ENCODE measurements at regions not wholly inside any gene's neighbourhood (a gene's known extent, or its start where the extent isn't known, plus 50 kb on each side); places are given as distances from the start of the nearest gene placed in this dataset.
"Not testable (repeated sequence)": the region's sequence is repeated elsewhere in the genome, so short reads cannot be mapped to it uniquely, and the experiment has no call there.

GRCh38 chr3:27643355-27643754 lies 78.8 kb downstream of the EOMES start:
- no peak overlapping the region for H3K27ac ChIP-seq (ENCODE audit: low read depth, low read length)
- H3K9me3 ChIP-seq (ENCODE audit: control insufficient read depth, insufficient read depth, low read length), result no peaks in the 10 kb centered on the region
- H3K4me3 ChIP-seq (ENCODE audit: low read depth, low read length), result no peak overlapping the region
- H3K4me1 ChIP-seq (ENCODE audit: control insufficient read depth, insufficient read depth, low read length), result no peaks in the 10 kb centered on the region
- no peak overlapping the region for H3K9ac ChIP-seq (ENCODE audit: low read depth, low read length)
- H3K36me3 ChIP-seq (ENCODE audit: control insufficient read depth, insufficient read depth, low read length), result no peaks in the 10 kb centered on the region
- no peaks in the 10 kb centered on the region for H3K27me3 ChIP-seq (ENCODE audit: control insufficient read depth, insufficient read depth, low read length)

DNA sequence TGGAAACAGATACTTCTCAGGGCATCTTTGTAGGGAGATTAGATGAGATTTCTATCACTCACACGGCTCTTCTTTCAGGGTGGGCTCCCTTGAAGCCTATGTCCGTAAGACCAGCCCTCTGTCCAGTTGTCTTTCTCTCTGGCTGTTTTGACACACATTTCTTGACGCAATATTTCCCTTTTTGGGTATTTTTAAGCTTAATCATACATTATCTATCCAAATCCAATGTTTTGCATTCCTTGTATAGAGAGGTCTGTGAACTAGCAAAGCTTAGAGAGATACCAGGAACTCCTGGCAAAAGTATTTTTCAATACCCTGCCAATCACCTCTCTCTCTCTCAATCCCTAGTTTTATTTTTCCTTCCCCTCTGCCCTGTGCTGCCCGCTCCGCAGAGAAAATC lies 79.3 kb downstream of the EOMES start:
- no peak overlapping the region for H3K27ac ChIP-seq (ENCODE audit: low read depth, low read length)
- no peak overlapping the region for H3K9ac ChIP-seq (ENCODE audit: low read depth, low read length)
- no peaks in the 10 kb centered on the region; the same call in 1 of the 2 replicates for H3K4me1 ChIP-seq (ENCODE audit: control insufficient read depth, insufficient read depth, low read length)

DNA sequence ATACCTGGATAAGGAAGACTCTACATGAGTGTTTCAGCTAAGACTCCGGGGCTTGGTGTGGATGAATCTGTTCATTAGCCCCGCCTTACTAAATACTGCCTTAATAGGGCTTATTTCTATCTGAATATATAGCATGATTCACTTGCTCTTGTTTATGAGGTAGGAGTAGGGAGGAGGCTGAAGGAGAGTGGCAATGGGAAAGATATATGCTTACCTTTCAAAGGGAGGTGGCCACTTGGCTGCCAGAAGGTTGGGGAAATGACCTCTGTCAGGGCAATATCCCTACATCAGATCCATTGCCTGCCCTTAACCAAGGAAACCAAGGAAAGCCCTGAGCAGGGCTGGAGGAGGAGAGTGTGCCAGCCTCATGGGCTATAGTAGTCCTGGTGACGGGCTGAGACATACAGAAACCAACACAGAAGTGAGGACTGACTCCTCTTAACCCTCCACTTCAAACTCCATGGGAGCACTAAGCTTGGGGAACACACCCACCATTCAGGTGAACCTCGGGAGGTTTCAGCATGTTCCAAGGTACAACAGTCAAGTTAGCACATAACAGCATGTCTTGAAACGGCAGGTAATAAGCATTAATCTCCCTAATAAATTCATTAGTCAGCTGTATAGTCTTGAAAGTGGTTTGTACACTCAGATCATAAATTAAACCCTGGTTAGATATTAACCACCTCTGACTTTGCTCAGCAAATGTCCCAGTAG lies 80.1 kb downstream of the EOMES start:
- Histone ChIP-seq H3K27me3 (ENCODE audit: control insufficient read depth, insufficient read depth, low read length) (no peaks in the 10 kb centered on the region), H3K4me1 (ENCODE audit: control insufficient read depth, insufficient read depth, low read length) (no peaks in the 10 kb centered on the region; the same call in 1 of the 2 replicates), H3K9ac (ENCODE audit: low read depth, low read length) (no peak overlapping the region), H3K4me3 (ENCODE audit: low read depth, low read length) (no peak overlapping the region), H3K27ac (ENCODE audit: low read depth, low read length) (no peak overlapping the region), H3K36me3 (ENCODE audit: control insufficient read depth, insufficient read depth, low read length) (no peaks in the 10 kb centered on the region), H3K9me3 (ENCODE audit: control insufficient read depth, insufficient read depth, low read length) (no peaks in the 10 kb centered on the region)

More for the DNA sequence above, 79.3 kb downstream of the EOMES start:
- Histone ChIP-seq H3K4me3 (ENCODE audit: low read depth, low read length) (no peak overlapping the region), H3K9me3 (ENCODE audit: control insufficient read depth, insufficient read depth, low read length) (no peaks in the 10 kb centered on the region), H3K36me3 (ENCODE audit: control insufficient read depth, insufficient read depth, low read length) (no peaks in the 10 kb centered on the region), H3K27me3 (ENCODE audit: control insufficient read depth, insufficient read depth, low read length) (no peaks in the 10 kb centered on the region)

GRCh38 chr3:27641271-27641800 lies 80.8 kb downstream of the EOMES start:
- Histone ChIP-seq H3K4me1 (ENCODE audit: control insufficient read depth, insufficient read depth, low read length) (no peaks in the 10 kb centered on the region; the same call in 1 of the 2 replicates), H3K27me3 (ENCODE audit: control insufficient read depth, insufficient read depth, low read length) (no peaks in the 10 kb centered on the region), H3K27ac (ENCODE audit: low read depth, low read length) (no peak overlapping the region), H3K9me3 (ENCODE audit: control insufficient read depth, insufficient read depth, low read length) (no peaks in the 10 kb centered on the region), H3K4me3 (ENCODE audit: low read depth, low read length) (no peak overlapping the region), H3K9ac (ENCODE audit: low read depth, low read length) (no peak overlapping the region), H3K36me3 (ENCODE audit: control insufficient read depth, insufficient read depth, low read length) (no peaks in the 10 kb centered on the region)

DNA sequence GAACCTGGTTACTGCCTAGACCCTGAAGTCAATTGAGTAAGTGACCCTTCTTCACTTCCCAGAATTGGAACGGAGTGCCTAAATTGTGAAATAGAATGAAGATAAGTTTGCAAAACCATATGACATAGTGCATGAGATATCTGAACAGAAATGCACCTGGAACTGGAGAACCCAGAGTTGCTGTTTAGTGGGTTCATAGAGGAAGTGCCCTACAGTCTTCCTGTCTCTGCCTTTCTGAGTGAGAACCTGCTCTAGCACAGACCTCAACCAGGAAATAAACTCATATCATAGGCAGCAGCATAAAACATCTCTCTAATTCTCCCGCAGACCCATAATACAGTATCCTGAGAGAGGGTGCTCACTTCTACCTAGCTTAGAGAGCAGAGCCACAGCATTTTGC lies 82.9 kb downstream of the EOMES start:
- Histone ChIP-seq H3K27me3 (ENCODE audit: control insufficient read depth, insufficient read depth, low read length) (peaks cover under 1% of the 10 kb centered on the region; the same call in 1 of the 2 replicates), H3K36me3 (ENCODE audit: control insufficient read depth, insufficient read depth, low read length) (no peaks in the 10 kb centered on the region), H3K27ac (ENCODE audit: low read depth, low read length) (no peak overlapping the region), H3K4me3 (ENCODE audit: low read depth, low read length) (no peak overlapping the region), H3K9ac (ENCODE audit: low read depth, low read length) (no peak overlapping the region), H3K4me1 (ENCODE audit: control insufficient read depth, insufficient read depth, low read length) (no peaks in the 10 kb centered on the region; the same call in 1 of the 2 replicates), H3K9me3 (ENCODE audit: control insufficient read depth, insufficient read depth, low read length) (no peaks in the 10 kb centered on the region)

- H3K27ac ChIP-seq (ENCODE audit: low read depth, low read length), result no peak overlapping the region
- H3K9ac ChIP-seq (ENCODE audit: low read depth, low read length), result no peak overlapping the region
- no peaks in the 10 kb centered on the region for H3K9me3 ChIP-seq (ENCODE audit: control insufficient read depth, insufficient read depth, low read length)
- H3K36me3 ChIP-seq (ENCODE audit: control insufficient read depth, insufficient read depth, low read length), result no peaks in the 10 kb centered on the region
- peaks cover 7% of the 10 kb centered on the region; the same call in 1 of the 2 replicates for H3K27me3 ChIP-seq (ENCODE audit: control insufficient read depth, insufficient read depth, low read length)
- no peak overlapping the region for H3K4me3 ChIP-seq (ENCODE audit: low read depth, low read length)
- H3K4me1 ChIP-seq (ENCODE audit: control insufficient read depth, insufficient read depth, low read length), result no peaks in the 10 kb centered on the region; the same call in 1 of the 2 replicates
These were observed 83.5 kb downstream of the EOMES start for GRCh38 chr3:27638594-27638993.

DNA sequence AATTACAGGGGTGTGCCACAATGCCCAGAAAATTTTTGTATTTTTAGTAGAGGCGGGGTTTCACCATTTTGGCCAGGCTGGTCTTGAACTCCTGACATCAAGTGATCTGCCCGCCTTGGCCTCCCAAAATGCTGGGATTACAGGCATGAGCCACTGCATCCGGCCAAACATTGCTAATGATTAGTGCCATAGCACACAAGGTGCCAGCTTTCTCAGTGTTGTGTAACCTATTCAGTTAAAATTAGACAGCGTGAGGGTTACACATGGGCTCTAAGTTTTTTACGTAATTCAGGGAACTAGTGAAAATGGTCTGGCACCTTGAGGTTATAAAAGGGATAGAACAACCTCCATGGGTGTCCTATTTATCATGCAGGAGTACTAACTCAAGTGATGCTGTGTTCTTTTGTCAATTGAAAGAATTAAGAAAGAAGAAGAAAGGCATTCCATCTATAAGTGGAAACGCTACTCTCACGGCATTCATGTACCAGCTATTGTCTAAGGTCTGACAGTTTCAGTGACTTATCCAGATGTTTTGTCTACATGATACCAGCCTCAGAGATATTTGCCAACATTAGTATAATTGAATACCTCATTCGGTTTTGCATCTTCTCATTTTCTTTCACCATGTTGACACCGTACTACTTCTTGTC lies 84.7 kb downstream of the EOMES start:
- H3K36me3 ChIP-seq (ENCODE audit: control insufficient read depth, insufficient read depth, low read length), result no peaks in the 10 kb centered on the region
- no peaks in the 10 kb centered on the region for H3K9me3 ChIP-seq (ENCODE audit: control insufficient read depth, insufficient read depth, low read length)
- peaks cover 14% of the 10 kb centered on the region for H3K27me3 ChIP-seq (ENCODE audit: control insufficient read depth, insufficient read depth, low read length)
- no peak overlapping the region for H3K4me3 ChIP-seq (ENCODE audit: low read depth, low read length)
- H3K4me1 ChIP-seq (ENCODE audit: control insufficient read depth, insufficient read depth, low read length), result no peaks in the 10 kb centered on the region; the same call in 1 of the 2 replicates
- H3K27ac ChIP-seq (ENCODE audit: low read depth, low read length), result peak overlapping the region; percentile 21
- H3K9ac ChIP-seq (ENCODE audit: low read depth, low read length), result no peak overlapping the region

DNA sequence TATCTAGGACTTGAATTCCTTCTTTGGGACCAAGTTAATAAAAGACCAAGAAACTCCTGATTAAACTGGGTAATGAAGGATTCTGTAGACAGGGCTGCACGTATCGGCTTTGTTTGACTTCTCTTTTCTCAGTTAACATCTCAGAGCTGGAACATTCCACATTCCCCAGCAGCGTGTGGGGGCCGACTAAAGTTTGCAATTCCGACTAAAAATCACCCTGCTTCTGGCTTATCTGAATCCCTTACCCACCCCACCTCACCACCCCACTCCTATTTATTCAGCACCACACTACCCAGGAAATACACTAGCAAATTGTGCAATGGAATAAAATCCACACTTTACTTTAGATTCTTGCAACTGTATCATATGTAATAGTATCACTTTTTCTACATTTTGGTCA lies 87.1 kb downstream of the EOMES start:
- not testable (repeated sequence) for H3K36me3 ChIP-seq (ENCODE audit: control insufficient read depth, insufficient read depth, low read length)

DNA sequence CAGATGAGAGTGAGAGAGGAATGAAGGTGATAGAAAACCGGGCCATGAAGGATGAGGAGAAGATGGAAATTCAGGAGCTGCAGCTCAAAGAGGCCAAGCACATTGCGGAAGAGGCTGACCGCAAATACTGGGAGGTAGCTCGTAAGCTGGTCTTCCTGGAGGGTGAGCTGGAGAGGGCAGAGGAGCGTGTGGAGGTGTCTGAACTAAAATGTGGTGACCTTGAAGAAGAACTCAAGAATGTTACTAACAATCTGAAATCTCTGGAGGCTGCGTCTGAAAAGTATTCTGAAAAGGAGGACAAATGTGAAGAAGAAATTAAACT lies 88.9 kb downstream of the EOMES start:
- Histone ChIP-seq H3K27me3 (ENCODE audit: control insufficient read depth, insufficient read depth, low read length) (peaks cover 14% of the 10 kb centered on the region), H3K9me3 (ENCODE audit: control insufficient read depth, insufficient read depth, low read length) (no peaks in the 10 kb centered on the region), H3K4me3 (ENCODE audit: low read depth, low read length) (peak overlapping the region; percentile 57), H3K27ac (ENCODE audit: low read depth, low read length) (peak overlapping the region; percentile 28), H3K36me3 (ENCODE audit: control insufficient read depth, insufficient read depth, low read length) (no peaks in the 10 kb centered on the region), H3K4me1 (ENCODE audit: control insufficient read depth, insufficient read depth, low read length) (no peaks in the 10 kb centered on the region; the same call in 1 of the 2 replicates), H3K9ac (ENCODE audit: low read depth, low read length) (peak overlapping the region; percentile 48; the same call in 1 of the 2 replicates)

More for the DNA sequence above, 87.1 kb downstream of the EOMES start:
- not testable (repeated sequence) for H3K9me3 ChIP-seq (ENCODE audit: control insufficient read depth, insufficient read depth, low read length); H3K4me3 ChIP-seq (ENCODE audit: low read depth, low read length); H3K4me1 ChIP-seq (ENCODE audit: control insufficient read depth, insufficient read depth, low read length); H3K9ac ChIP-seq (ENCODE audit: low read depth, low read length); H3K27ac ChIP-seq (ENCODE audit: low read depth, low read length)
- peaks cover 14% of the 10 kb centered on the region for H3K27me3 ChIP-seq (ENCODE audit: control insufficient read depth, insufficient read depth, low read length)

- peak overlapping the region; percentile 28 for H3K27ac ChIP-seq (ENCODE audit: low read depth, low read length)
- no peaks in the 10 kb centered on the region for H3K4me1 ChIP-seq (ENCODE audit: control insufficient read depth, insufficient read depth, low read length)
- no peaks in the 10 kb centered on the region for H3K9me3 ChIP-seq (ENCODE audit: control insufficient read depth, insufficient read depth, low read length)
- peaks cover 14% of the 10 kb centered on the region for H3K27me3 ChIP-seq (ENCODE audit: control insufficient read depth, insufficient read depth, low read length)
- H3K4me3 ChIP-seq (ENCODE audit: low read depth, low read length), result peak overlapping the region; percentile 57
- no peaks in the 10 kb centered on the region for H3K36me3 ChIP-seq (ENCODE audit: control insufficient read depth, insufficient read depth, low read length)
- peak overlapping the region; percentile 48; the same call in 1 of the 2 replicates for H3K9ac ChIP-seq (ENCODE audit: low read depth, low read length)
These were observed 89.5 kb downstream of the EOMES start for GRCh38 chr3:27632431-27633223.
